Liver (tissue), 8 donors: ENCODE measurements at regions not wholly inside any gene's neighbourhood (a gene's known extent, or its start where the extent isn't known, plus 50 kb on each side); places are given as distances from the start of the nearest gene placed in this dataset.

Experiments
- DNase-seq: peaks from one replicate; pipeline ENCODE4 v3.0.0-alpha.2; 2017; ENCODE audit warnings: low spot score
- H3K27ac ChIP-seq, 2 donors: one replicate each; pipeline ENCODE4 v1.7.0; 2013; ENCODE audit warnings: inconsistent platforms in 2 of 2, low read length in 2 of 2, control low read depth in 1 of 2, low read depth in 1 of 2, mild to moderate bottlenecking in 1 of 2
- H3K27me3 ChIP-seq, 4 donors: one replicate each; pipeline versions ENCODE4 v1.6.1 to v1.7.0; 2013; ENCODE audit warnings: low read length in 3 of 4, inconsistent platforms in 1 of 4, mild to moderate bottlenecking in 1 of 4, moderate library complexity in 1 of 4; ENCODE audit not compliant: control insufficient read depth in 4 of 4, insufficient read depth in 4 of 4
- H3K36me3 ChIP-seq, 4 donors: one replicate each; pipeline versions ENCODE4 v1.6.1 to v1.7.0; 2013; ENCODE audit warnings: low read length in 3 of 4, mild to moderate bottlenecking in 3 of 4, low read depth in 1 of 4, moderate library complexity in 1 of 4; ENCODE audit not compliant: control insufficient read depth in 4 of 4, insufficient read depth in 3 of 4
- H3K4me1 ChIP-seq, 4 donors: one replicate each; pipeline versions ENCODE4 v1.6.1 to v1.7.0; 2013; ENCODE audit warnings: low read length in 3 of 4, mild to moderate bottlenecking in 3 of 4, moderate library complexity in 1 of 4; ENCODE audit not compliant: control insufficient read depth in 4 of 4, insufficient read depth in 4 of 4
- H3K4me3 ChIP-seq, 3 donors: one replicate each; pipeline versions ENCODE4 v1.6.1 to v1.7.0; 2013; ENCODE audit warnings: low read length in 3 of 3, control low read depth in 1 of 3, low read depth in 1 of 3, mild to moderate bottlenecking in 1 of 3
- H3K9ac ChIP-seq, 2 donors: one replicate each; pipeline ENCODE4 v1.7.0; 2013; ENCODE audit warnings: low read length in 2 of 2, mild to moderate bottlenecking in 2 of 2, moderate library complexity in 2 of 2, control low read depth in 1 of 2, low read depth in 1 of 2
- H3K9me3 ChIP-seq, 4 donors: one replicate each; pipeline versions ENCODE4 v1.6.1 to v1.7.0; 2013; ENCODE audit warnings: low read length in 3 of 4; ENCODE audit not compliant: control insufficient read depth in 4 of 4
- ATF3 ChIP-seq: IDR thresholded peaks from 2 replicates; pipeline ENCODE4 v1.6.1; 2016; ENCODE audit warnings: antibody characterized with exemption
- CTCF ChIP-seq: fragments of 150-350 bp; IDR thresholded peaks from 2 replicates; pipeline ENCODE4 v1.5.1; 2017; ENCODE audit warnings: improper control_type of control experiment, low read depth, low read length; ENCODE audit not compliant: missing input control
- EGR1 ChIP-seq, 2 donors: IDR thresholded peaks; 2 replicates each; pipeline ENCODE4 v1.6.1; 2016 to 2018; ENCODE audit warnings: antibody characterized with exemption in 2 of 2, low read depth in 2 of 2
- FOXA1 ChIP-seq: IDR thresholded peaks from 2 replicates; pipeline ENCODE4 v1.6.1; 2016; ENCODE audit warnings: antibody characterized with exemption
- FOXA2 ChIP-seq: IDR thresholded peaks from 2 replicates; pipeline ENCODE4 v1.6.1; 2016; ENCODE audit warnings: antibody characterized with exemption
- GABPA ChIP-seq, 2 donors: IDR thresholded peaks in 1 of 2; conservative IDR thresholded peaks in 1 of 2; 2 replicates each; pipeline ENCODE4 v1.6.1; 2016; ENCODE audit warnings: antibody characterized with exemption in 2 of 2, mild to moderate bottlenecking in 1 of 2, moderate library complexity in 1 of 2
- HNF4A ChIP-seq, 2 donors: conservative IDR thresholded peaks; 2 replicates each; pipeline ENCODE4 v1.6.1; 2016; ENCODE audit warnings: antibody characterized with exemption in 2 of 2, mild to moderate bottlenecking in 2 of 2
- HNF4G ChIP-seq: IDR thresholded peaks from 2 replicates; pipeline ENCODE4 v1.6.1; 2016; ENCODE audit warnings: antibody characterized with exemption
- JUND ChIP-seq, 2 donors: IDR thresholded peaks; 2 replicates each; pipeline ENCODE4 v1.6.1; 2016; ENCODE audit warnings: antibody characterized with exemption in 2 of 2
- MAX ChIP-seq: IDR thresholded peaks from 2 replicates; pipeline ENCODE4 v1.6.1; 2016; ENCODE audit warnings: antibody characterized with exemption
- RAD21 ChIP-seq, 2 donors: IDR thresholded peaks; 2 replicates each; pipeline ENCODE4 v1.6.1; 2016; ENCODE audit warnings: antibody characterized with exemption in 2 of 2, mild to moderate bottlenecking in 2 of 2
- REST ChIP-seq: IDR thresholded peaks from 2 replicates; pipeline ENCODE4 v1.6.1; 2016; ENCODE audit warnings: antibody characterized with exemption, mild to moderate bottlenecking
- RXRA ChIP-seq, 2 donors: IDR thresholded peaks; 2 replicates each; pipeline ENCODE4 v1.6.1; 2017 to 2018; ENCODE audit warnings: antibody characterized with exemption in 2 of 2, mild to moderate bottlenecking in 1 of 2
- SP1 ChIP-seq: IDR thresholded peaks from 2 replicates; pipeline ENCODE4 v1.6.1; 2018; ENCODE audit warnings: antibody characterized with exemption, mild to moderate bottlenecking
- TAF1 ChIP-seq: conservative IDR thresholded peaks from 2 replicates; pipeline ENCODE4 v1.6.1; 2016; ENCODE audit warnings: antibody characterized with exemption, mild to moderate bottlenecking
- YY1 ChIP-seq: IDR thresholded peaks from 2 replicates; pipeline ENCODE4 v1.6.1; 2016; ENCODE audit warnings: antibody characterized with exemption, mild to moderate bottlenecking
- WGBS: extraction: QIAGEN DNeasy Blood & Tissue Kit; methylation state at CpG from one replicate; pipeline ENCODE4 v1.1.7; 2013; 5-methylcytosine and 5-hydroxymethylcytosine counted together
- donor health status: healthy.
- donor health status: healthy.
- donor health status: healthy.
- donor health status: healthy.
- donor health status: healthy.

- H3K4me1 ChIP-seq: no peaks in the 10 kb centered on the region
- WGBS: 94% methylated on average over 6 of the region's 6 CpGs
- no peak overlapping the region for H3K27ac ChIP-seq
- H3K36me3 ChIP-seq: no peaks in the 10 kb centered on the region
- DNase-seq: no peak
- no peak overlapping the region for H3K9ac ChIP-seq
- H3K4me3 ChIP-seq: no peak overlapping the region
- no peaks in the 10 kb centered on the region for H3K27me3 ChIP-seq
- H3K9me3 ChIP-seq: no peaks in the 10 kb centered on the region
- TF ChIP-seq RAD21 (IDR thresholded peaks at IDR 0.05): no peak
- no peak for TF ChIP-seq TAF1
- TF ChIP-seq JUND (IDR thresholded peaks at IDR 0.05): no peak
- TF ChIP-seq CTCF: no peak
- TF ChIP-seq EGR1 (IDR thresholded peaks at IDR 0.05; ENCODE audit: low read depth in 2 of 2): no peak
- no peak for TF ChIP-seq HNF4G
- TF ChIP-seq GABPA (IDR thresholded peaks at IDR 0.05 in 1 of 2, conservative IDR thresholded peaks at IDR 0.05 in 1 of 2): no peak
These were observed 99.3 kb upstream of the BCOR start for GRCh38 chrX:40197071-40197470.

- Histone ChIP-seq H3K27me3 (no peaks in the 10 kb centered on the region), H3K4me1 (no peaks in the 10 kb centered on the region), H3K36me3 (no peaks in the 10 kb centered on the region), H3K9me3 (peaks cover 0 to 2% (median 0%) of the 10 kb centered on the region in 4 donors), H3K4me3 (no peak overlapping the region), H3K9ac (no peak overlapping the region), H3K27ac (no peak overlapping the region)
- DNase-seq: no peak
- 96% methylated on average over 1 of the region's 1 CpG for WGBS
- no peak for TF ChIP-seq YY1
- TF ChIP-seq GABPA (IDR thresholded peaks at IDR 0.05 in 1 of 2, conservative IDR thresholded peaks at IDR 0.05 in 1 of 2): no peak
- no peak for TF ChIP-seq TAF1
These were observed 97.6 kb upstream of the BCOR start for GRCh38 chrX:40195368-40195767.

GRCh38 chrX:40192196-40192595 is 94.4 kb upstream of the BCOR start:
- TF ChIP-seq HNF4A (conservative IDR thresholded peaks at IDR 0.05) (no peak), HNF4G (no peak), FOXA2 (no peak), JUND (IDR thresholded peaks at IDR 0.05) (no peak), YY1 (no peak), CTCF (no peak), RAD21 (IDR thresholded peaks at IDR 0.05) (no peak), EGR1 (IDR thresholded peaks at IDR 0.05; ENCODE audit: low read depth in 2 of 2) (no peak), SP1 (no peak), GABPA (IDR thresholded peaks at IDR 0.05 in 1 of 2, conservative IDR thresholded peaks at IDR 0.05 in 1 of 2) (no peak), RXRA (IDR thresholded peaks at IDR 0.05) (no peak), ATF3 (no peak), MAX (no peak), REST (no peak), FOXA1 (no peak)
- Histone ChIP-seq H3K27ac (no peak overlapping the region), H3K4me3 (no peak overlapping the region), H3K36me3 (no peaks in the 10 kb centered on the region), H3K9me3 (peaks cover 0 to 2% (median 0%) of the 10 kb centered on the region in 4 donors), H3K4me1 (no peaks in the 10 kb centered on the region), H3K27me3 (no peaks in the 10 kb centered on the region), H3K9ac (no peak overlapping the region)
- DNase-seq: no peak
- WGBS: 88% methylated on average over 1 of the region's 1 CpG
